CD14-positive monocyte (primary cell): ENCODE measurements at regions not wholly inside any gene's neighbourhood (a gene's known extent, or its start where the extent isn't known, plus 50 kb on each side); places are given as distances from the start of the nearest gene placed in this dataset.

ENCODE experiments used
- DNase-seq, 3 donors: peaks; one replicate each; pipeline ENCODE4 v3.0.0-alpha.2; 2011 to 2022
- H2AFZ ChIP-seq: 2 replicates; pipeline ENCODE4 v1.6.0; 2012; ENCODE audit warnings: mild to moderate bottlenecking, low read depth, low read length, inconsistent platforms; ENCODE audit not compliant: insufficient read depth, poor library complexity, severe bottlenecking
- H3K27ac ChIP-seq, 2 donors: 1 replicate in 1 of 2; 2 replicates in 1 of 2; pipeline ENCODE4 v1.5.1; 2012 to 2013; ENCODE audit warnings: low read length in 2 of 2, control low read depth in 1 of 2, inconsistent platforms in 1 of 2, low read depth in 1 of 2, mild to moderate bottlenecking in 1 of 2
- H3K27me3 ChIP-seq, 2 donors: one replicate each; pipeline versions ENCODE4 v1.6.0 to v1.6.1; 2011 to 2013; ENCODE audit warnings: low read length in 2 of 2; ENCODE audit not compliant: control insufficient read depth in 2 of 2, insufficient read depth in 2 of 2
- H3K36me3 ChIP-seq, 2 donors: replicated peaks in 1 of 2; 1 replicate in 1 of 2; 2 replicates in 1 of 2; pipeline versions ENCODE4 v1.5.1 to v1.6.1; 2012 to 2013; ENCODE audit warnings: low read length in 2 of 2, control low read depth in 1 of 2, inconsistent platforms in 1 of 2, mild to moderate bottlenecking in 1 of 2; ENCODE audit not compliant: insufficient read depth in 2 of 2, control insufficient read depth in 1 of 2
- H3K4me1 ChIP-seq, 2 donors: 1 replicate in 1 of 2; 2 replicates in 1 of 2; pipeline versions ENCODE4 v1.5.1 to v1.6.1; 2012 to 2013; ENCODE audit warnings: low read length in 2 of 2, control low read depth in 1 of 2, inconsistent platforms in 1 of 2, mild to moderate bottlenecking in 1 of 2, moderate library complexity in 1 of 2; ENCODE audit not compliant: insufficient read depth in 2 of 2, control insufficient read depth in 1 of 2
- H3K4me2 ChIP-seq: replicated peaks from 2 replicates; pipeline ENCODE3; 2012; ENCODE audit warnings: low read length, moderate library complexity, mild to moderate bottlenecking; ENCODE audit not compliant: poor library complexity, severe bottlenecking; ENCODE audit errors: extremely low read depth
- H3K4me3 ChIP-seq, 3 experiments: fragments of 200-600 bp in 1 of 3; sonication (generic) in 1 of 3; replicated peaks in 1 of 3; 1 replicate in 2 of 3; 2 replicates in 1 of 3; pipeline ENCODE4 v1.5.1; 2011 to 2013; ENCODE audit warnings: low read length in 3 of 3, mild to moderate bottlenecking in 3 of 3, control low read depth in 2 of 3, low read depth in 2 of 3, inconsistent platforms in 1 of 3, moderate library complexity in 1 of 3
- H3K79me2 ChIP-seq: 2 replicates; pipeline ENCODE4 v1.6.0; 2012; ENCODE audit warnings: mild to moderate bottlenecking, control low read depth, inconsistent platforms, low read length, moderate library complexity; ENCODE audit not compliant: insufficient read depth
- H3K9ac ChIP-seq: 2 replicates; pipeline ENCODE4 v1.6.0; 2017; ENCODE audit warnings: low read length, mild to moderate bottlenecking; ENCODE audit not compliant: insufficient read depth, poor library complexity, severe bottlenecking
- H3K9me3 ChIP-seq, 2 donors: replicated peaks in 1 of 2; 1 replicate in 1 of 2; 2 replicates in 1 of 2; pipeline versions ENCODE4 v1.5.1 to v1.6.1; 2012 to 2013; ENCODE audit warnings: low read length in 2 of 2, control low read depth in 1 of 2; ENCODE audit not compliant: control insufficient read depth in 1 of 2, insufficient read depth in 1 of 2
- H4K20me1 ChIP-seq: 2 replicates; pipeline ENCODE4 v1.6.0; 2012; ENCODE audit warnings: mild to moderate bottlenecking, low read length, control low read depth, moderate library complexity; ENCODE audit not compliant: insufficient read depth
- H3K27ac Mint-ChIP-seq, 7 donors: one replicate each; pipeline ENCODE4 v1.8.0; 2020; ENCODE audit warnings: mild to moderate bottlenecking in 7 of 7, mixed read lengths in 7 of 7, moderate library complexity in 6 of 7, inconsistent platforms in 2 of 7
- H3K27me3 Mint-ChIP-seq, 3 donors: one replicate each; pipeline ENCODE4 v1.8.0; 2021 to 2022; ENCODE audit warnings: low read depth in 3 of 3, mild to moderate bottlenecking in 3 of 3, mixed read lengths in 3 of 3, moderate library complexity in 3 of 3, inconsistent platforms in 1 of 3
- H3K36me3 Mint-ChIP-seq, 2 donors: one replicate each; pipeline ENCODE4 v1.8.0; 2020; ENCODE audit warnings: mixed read lengths in 2 of 2, inconsistent platforms in 1 of 2, mild to moderate bottlenecking in 1 of 2
- H3K4me1 Mint-ChIP-seq: one replicate; pipeline ENCODE4 v1.8.0; 2020; ENCODE audit warnings: mild to moderate bottlenecking, mixed read lengths
- H3K4me3 Mint-ChIP-seq, 2 donors: one replicate each; pipeline ENCODE4 v1.8.0; 2020; ENCODE audit warnings: mild to moderate bottlenecking in 2 of 2, mixed read lengths in 2 of 2, moderate library complexity in 1 of 2
- H3K9me3 Mint-ChIP-seq, 7 donors: one replicate each; pipeline ENCODE4 v1.8.0; 2020 to 2022; ENCODE audit warnings: mixed read lengths in 7 of 7, mild to moderate bottlenecking in 6 of 7, moderate library complexity in 6 of 7, inconsistent platforms in 2 of 7
- CTCF ChIP-seq: fragments of 200-600 bp; IDR thresholded peaks from one replicate; pipeline ENCODE4 v1.8.0; 2022; ENCODE audit warnings: antibody characterized with exemption, mild to moderate bottlenecking
- WGBS: methylation state at CpG from one replicate; pipeline ENCODE4 v1.1.5; 2013; ENCODE audit warnings: missing lambda C conversion rate; ENCODE audit not compliant: insufficient coverage; 5-methylcytosine and 5-hydroxymethylcytosine counted together
- intact Hi-C, 2 donors: fragments of 100-400 bp; cut with micrococcal nuclease; formaldehyde crosslinking; loops; one replicate each; pipeline versions ENCODE4 v1.15.0 to v1.15.1; 2023

GRCh38 chr2:189370719-189371118 lies 70.6 kb upstream of the WDR75 start:
- H3K9me3 Mint-ChIP-seq, result no peaks in the 10 kb centered on the region
- no peak for DNase-seq
- no peaks in the 10 kb centered on the region for H4K20me1 ChIP-seq
- no peaks in the 10 kb centered on the region for H3K27me3 ChIP-seq
- H3K4me3 Mint-ChIP-seq, result no peak overlapping the region
- H3K36me3 Mint-ChIP-seq, result no peaks in the 10 kb centered on the region
- H3K79me2 ChIP-seq, result no peaks in the 10 kb centered on the region
- intact Hi-C loops, result no loop called here
- no peaks in the 10 kb centered on the region for H3K4me1 ChIP-seq
- H3K9ac ChIP-seq, result no peak overlapping the region
- no peak for TF ChIP-seq CTCF
- no peak overlapping the region for H3K4me2 ChIP-seq
- no peak overlapping the region for H3K4me3 ChIP-seq
- H3K27ac ChIP-seq, result no peak overlapping the region
- no peak overlapping the region for H3K27ac Mint-ChIP-seq
- no CpG with 5 or more reads among the region's 3 CpGs for WGBS
- no peak overlapping the region for H2AFZ ChIP-seq
- H3K36me3 ChIP-seq, result no peaks in the 10 kb centered on the region
- no peaks in the 10 kb centered on the region for H3K27me3 Mint-ChIP-seq
- H3K9me3 ChIP-seq, result no peaks in the 10 kb centered on the region
- H3K4me1 Mint-ChIP-seq, result no peaks in the 10 kb centered on the region

- intact Hi-C loops, result no loop called here
- TF ChIP-seq CTCF, result no peak
- Histone ChIP-seq H3K4me3 (no peak overlapping the region), H3K27me3 (no peaks in the 10 kb centered on the region), H3K9ac (no peak overlapping the region), H3K9me3 (no peaks in the 10 kb centered on the region), H4K20me1 (no peaks in the 10 kb centered on the region), H3K4me2 (no peak overlapping the region), H3K36me3 (no peaks in the 10 kb centered on the region), H3K27ac (no peak overlapping the region), H3K79me2 (no peaks in the 10 kb centered on the region), H3K4me1 (no peaks in the 10 kb centered on the region), H2AFZ (no peak overlapping the region)
- no peak for DNase-seq
- no peak overlapping the region for H3K27ac Mint-ChIP-seq
- no peaks in the 10 kb centered on the region for H3K36me3 Mint-ChIP-seq
- WGBS, result no CpG with 5 or more reads among the region's 1 CpG
- H3K27me3 Mint-ChIP-seq, result no peaks in the 10 kb centered on the region
- no peak overlapping the region for H3K4me3 Mint-ChIP-seq
- H3K9me3 Mint-ChIP-seq, result no peaks in the 10 kb centered on the region
- no peaks in the 10 kb centered on the region for H3K4me1 Mint-ChIP-seq
These were observed 68.5 kb upstream of the WDR75 start for GRCh38 chr2:189372688-189373257.
